MG63 (cell line): ENCODE measurements at regions not wholly inside any gene's neighbourhood (a gene's known extent, or its start where the extent isn't known, plus 50 kb on each side); places are given as distances from the start of the nearest gene placed in this dataset.
"Not testable (repeated sequence)": the region's sequence is repeated elsewhere in the genome, so short reads cannot be mapped to it uniquely, and the experiment has no call there.

Experiments
- DNase-seq: peaks from one replicate; pipeline ENCODE4 v3.0.0-alpha.2; 2020
- H3K27me3 ChIP-seq: fragments of 250-450 bp; sonication (Bioruptor Pico); 2 replicates; pipeline ENCODE4 v1.5.1; 2020; ENCODE audit warnings: mild to moderate bottlenecking, moderate library complexity
- H3K36me3 ChIP-seq: fragments of 250-450 bp; sonication (Bioruptor Pico); 2 replicates; pipeline ENCODE4 v1.5.1; 2020; ENCODE audit warnings: mild to moderate bottlenecking, moderate library complexity
- H3K4me3 ChIP-seq: fragments of 250-450 bp; sonication (Bioruptor Pico); 2 replicates; pipeline ENCODE4 v1.5.1; 2020; ENCODE audit warnings: mild to moderate bottlenecking, moderate library complexity
- H3K9me3 ChIP-seq: fragments of 250-450 bp; sonication (Bioruptor Pico); 2 replicates; pipeline ENCODE4 v1.5.1; 2020; ENCODE audit warnings: mild to moderate bottlenecking, moderate library complexity

GRCh38 chr5:89849830-89850512, 559.6 kb downstream of the CETN3 start:
- H3K27me3 ChIP-seq = no peaks in the 10 kb centered on the region
- H3K4me3 ChIP-seq = no peak overlapping the region
- H3K9me3 ChIP-seq = no peaks in the 10 kb centered on the region
- no peaks in the 10 kb centered on the region for H3K36me3 ChIP-seq
- DNase-seq = no peak

- DNase-seq = peak; percentile 12
- Histone ChIP-seq H3K36me3 (no peaks in the 10 kb centered on the region), H3K27me3 (no peaks in the 10 kb centered on the region), H3K9me3 (no peaks in the 10 kb centered on the region), H3K4me3 (no peak overlapping the region)
Observed at GRCh38 chr5:89847743-89848142, 561.8 kb downstream of the CETN3 start.

- Histone ChIP-seq H3K9me3 (no peaks in the 10 kb centered on the region), H3K27me3 (no peaks in the 10 kb centered on the region)
- no peak for DNase-seq
Observed at GRCh38 chr5:89844548-89844947, 565.0 kb downstream of the CETN3 start.

GRCh38 chr5:89842531-89842930, 567.0 kb downstream of the CETN3 start:
- H3K9me3 ChIP-seq = no peaks in the 10 kb centered on the region
- no peak for DNase-seq
- no peaks in the 10 kb centered on the region for H3K36me3 ChIP-seq
- no peak overlapping the region for H3K4me3 ChIP-seq
- H3K27me3 ChIP-seq = no peaks in the 10 kb centered on the region

More at GRCh38 chr5:89844548-89844947, 565.0 kb downstream of the CETN3 start:
- Histone ChIP-seq H3K4me3 (no peak overlapping the region), H3K36me3 (no peaks in the 10 kb centered on the region)

GRCh38 chr5:89840906-89841305, 568.6 kb downstream of the CETN3 start:
- Histone ChIP-seq H3K4me3 (no peak overlapping the region), H3K9me3 (no peaks in the 10 kb centered on the region), H3K36me3 (no peaks in the 10 kb centered on the region), H3K27me3 (no peaks in the 10 kb centered on the region)
- DNase-seq = no peak

- Histone ChIP-seq H3K27me3 (no peaks in the 10 kb centered on the region), H3K9me3 (no peaks in the 10 kb centered on the region), H3K36me3 (no peaks in the 10 kb centered on the region), H3K4me3 (no peak overlapping the region)
- no peak for DNase-seq
Observed at GRCh38 chr5:89830691-89831090, 578.9 kb downstream of the CETN3 start.

GRCh38 chr5:89827960-89828359, 581.6 kb downstream of the CETN3 start:
- Histone ChIP-seq H3K36me3 (no peaks in the 10 kb centered on the region), H3K9me3 (no peaks in the 10 kb centered on the region), H3K4me3 (no peak overlapping the region), H3K27me3 (no peaks in the 10 kb centered on the region)
- no peak for DNase-seq

GRCh38 chr5:89827359-89827758, 582.2 kb downstream of the CETN3 start:
- Histone ChIP-seq H3K36me3 (no peaks in the 10 kb centered on the region), H3K9me3 (no peaks in the 10 kb centered on the region), H3K4me3 (no peak overlapping the region), H3K27me3 (no peaks in the 10 kb centered on the region)
- peak; percentile 15 for DNase-seq

- no peaks in the 10 kb centered on the region for H3K36me3 ChIP-seq
- H3K9me3 ChIP-seq = no peaks in the 10 kb centered on the region
- no peak overlapping the region for H3K4me3 ChIP-seq
- no peaks in the 10 kb centered on the region for H3K27me3 ChIP-seq
- DNase-seq = no peak
Observed at GRCh38 chr5:89826938-89827337, 582.6 kb downstream of the CETN3 start.

GRCh38 chr5:89823046-89823445, 586.5 kb downstream of the CETN3 start:
- Histone ChIP-seq H3K27me3 (0 out of 2 replicates have a peak, but pooled peaks cover 2% of the 10 kb centered on the region), H3K9me3 (no peaks in the 10 kb centered on the region), H3K36me3 (no peaks in the 10 kb centered on the region), H3K4me3 (no peak overlapping the region)
- DNase-seq = no peak

GRCh38 chr5:89817841-89818240, 591.7 kb downstream of the CETN3 start:
- Histone ChIP-seq H3K27me3 (0 out of 2 replicates have a peak, but pooled peaks cover 5% of the 10 kb centered on the region), H3K4me3 (no peak overlapping the region), H3K36me3 (no peaks in the 10 kb centered on the region), H3K9me3 (no peaks in the 10 kb centered on the region)
- no peak for DNase-seq

GRCh38 chr5:89816038-89816437, 593.5 kb downstream of the CETN3 start:
- DNase-seq = no peak
- Histone ChIP-seq H3K36me3 (no peaks in the 10 kb centered on the region), H3K27me3 (0 out of 2 replicates have a peak, but pooled peaks cover 3% of the 10 kb centered on the region), H3K4me3 (no peak overlapping the region), H3K9me3 (no peaks in the 10 kb centered on the region)

- DNase-seq, H3K4me3 ChIP-seq, H3K9me3 ChIP-seq, H3K36me3 ChIP-seq, H3K27me3 ChIP-seq: not testable (repeated sequence)
Observed at GRCh38 chr5:89800735-89801134, 608.8 kb downstream of the CETN3 start.

GRCh38 chr5:89794504-89794903, 615.1 kb downstream of the CETN3 start:
- DNase-seq, H3K27me3 ChIP-seq, H3K9me3 ChIP-seq, H3K36me3 ChIP-seq, H3K4me3 ChIP-seq: not testable (repeated sequence)

- peaks cover 12% of the 10 kb centered on the region for H3K9me3 ChIP-seq
- not testable (repeated sequence) for DNase-seq, H3K36me3 ChIP-seq, H3K27me3 ChIP-seq, H3K4me3 ChIP-seq
Observed at GRCh38 chr5:89779734-89780133, 629.8 kb downstream of the CETN3 start.

- H3K4me3 ChIP-seq = no peak overlapping the region
- peaks cover 12% of the 10 kb centered on the region for H3K9me3 ChIP-seq
- no peaks in the 10 kb centered on the region for H3K36me3 ChIP-seq
- no peaks in the 10 kb centered on the region for H3K27me3 ChIP-seq
- no peak for DNase-seq
Observed at GRCh38 chr5:89777758-89778157, 631.8 kb downstream of the CETN3 start.

GRCh38 chr5:89769975-89770374, 639.6 kb downstream of the CETN3 start:
- DNase-seq = peak; percentile 11
- Histone ChIP-seq H3K36me3 (no peaks in the 10 kb centered on the region), H3K9me3 (no peaks in the 10 kb centered on the region), H3K27me3 (no peaks in the 10 kb centered on the region), H3K4me3 (no peak overlapping the region)

GRCh38 chr5:89759802-89760201, 649.8 kb downstream of the CETN3 start:
- Histone ChIP-seq H3K4me3 (no peak overlapping the region), H3K9me3 (no peaks in the 10 kb centered on the region), H3K27me3 (no peaks in the 10 kb centered on the region), H3K36me3 (no peaks in the 10 kb centered on the region)
- no peak for DNase-seq
